K562 (cell line): ENCODE measurements at regions not wholly inside any gene's neighbourhood (a gene's known extent, or its start where the extent isn't known, plus 50 kb on each side); places are given as distances from the start of the nearest gene placed in this dataset.

Experiments
- ATAC-seq: fragments of 200-7000 bp; cut with Tn5 transposase; 3 replicates; pipeline ENCODE4 v1.9.1; 2020; ENCODE audit warnings: moderate library complexity
- BruUV-seq: library from RNA; stranded (reverse); fragments of 400-500 nt; replicated peaks from 2 replicates; lab custom pipeline; 2021; lab: Mats Ljungman, UMichigan
- CTCF ChIA-PET: fragments of 300-600 bp; formaldehyde crosslinking; extraction: SDS; loops from one replicate; lab custom pipeline; 2021; ENCODE audit warnings: low intra/inter-chr PET ratio; lab: Yijun Ruan, JAX
- POLR2A ChIA-PET: fragments of 300-600, 350-650 bp; sonication (Branson Sonifier 250); formaldehyde crosslinking; extraction: SDS; loops from one replicate; lab custom pipeline; 2021; ENCODE audit warnings: antibody characterized with exemption, inconsistent platforms; lab: Yijun Ruan, JAX
- DNase-seq, 4 experiments: peaks; one replicate each; pipeline versions ENCODE4 v3.0.0 to v3.0.0-alpha.2; 2011 to 2018; ENCODE audit warnings: low spot score in 3 of 4, mixed read lengths in 3 of 4; ENCODE audit errors: extremely low read depth in 1 of 4
- FAIRE-seq: peaks from 2 replicates; lab custom pipeline; 2011; peaks lifted over from hg19 to GRCh38; lab: Jason Lieb, UNC
- H2AFZ ChIP-seq: 2 replicates; pipeline ENCODE4 v1.6.0; 2011; ENCODE audit warnings: low read depth, low read length, control low read depth, inconsistent platforms
- H3K27ac ChIP-seq: fragments of 200-600 bp; 3 replicates; pipeline ENCODE4 v1.8.0; 2011; ENCODE audit warnings: low read depth, mild to moderate bottlenecking, control low read depth, inconsistent platforms, low read length, moderate library complexity, mixed read lengths; ENCODE audit errors: extremely low read depth
- H3K27me3 ChIP-seq, 2 experiments: fragments of 300-600 bp in 1 of 2; 2 replicates in 1 of 2; 3 replicates in 1 of 2; pipeline versions ENCODE4 v1.6.0 to v1.8.0; 2011; ENCODE audit warnings: inconsistent platforms in 2 of 2, low read length in 2 of 2, mild to moderate bottlenecking in 1 of 2, mixed read lengths in 1 of 2, moderate library complexity in 1 of 2; ENCODE audit not compliant: control insufficient read depth in 2 of 2, insufficient read depth in 2 of 2
- H3K36me3 ChIP-seq: fragments of 300-600 bp; 3 replicates; pipeline ENCODE4 v1.8.0; 2011; ENCODE audit warnings: mild to moderate bottlenecking, low read length, inconsistent platforms; ENCODE audit not compliant: control insufficient read depth, insufficient read depth
- H3K4me1 ChIP-seq, 2 experiments: fragments of 200-600 bp in 1 of 2; replicated peaks in 1 of 2; 2 replicates in 1 of 2; 3 replicates in 1 of 2; pipeline versions ENCODE4 v1.5.1 to v1.8.0; 2011; ENCODE audit warnings: inconsistent platforms in 2 of 2, low read length in 2 of 2, mild to moderate bottlenecking in 1 of 2, mixed read lengths in 1 of 2, moderate library complexity in 1 of 2; ENCODE audit not compliant: control insufficient read depth in 2 of 2, insufficient read depth in 2 of 2
- H3K4me2 ChIP-seq: 2 replicates; pipeline ENCODE4 v1.6.1; 2011; ENCODE audit warnings: low read length, control low read depth, inconsistent platforms, mixed read lengths; ENCODE audit not compliant: insufficient read depth
- H3K4me3 ChIP-seq: fragments of 200-600 bp; sonication (generic), shearing (Covaris generic); 2 replicates; pipeline ENCODE4 v1.5.1; 2016; ENCODE audit warnings: control low read depth, inconsistent platforms
- H3K79me2 ChIP-seq: fragments of 200-600 bp; 3 replicates; pipeline ENCODE4 v1.8.0; 2011; ENCODE audit warnings: low read length, inconsistent platforms; ENCODE audit not compliant: control insufficient read depth, insufficient read depth
- H3K9ac ChIP-seq, 2 experiments: 2 replicates each; pipeline versions ENCODE4 v1.6.0 to v1.6.1; 2011; ENCODE audit warnings: low read depth in 2 of 2, low read length in 2 of 2, control low read depth in 1 of 2, inconsistent platforms in 1 of 2, mild to moderate bottlenecking in 1 of 2, mixed read lengths in 1 of 2; ENCODE audit not compliant: insufficient read depth in 1 of 2
- H3K9me1 ChIP-seq: one replicate; pipeline ENCODE4 v1.6.0; 2011; ENCODE audit warnings: inconsistent platforms, mild to moderate bottlenecking, low read length, moderate library complexity; ENCODE audit not compliant: control insufficient read depth, insufficient read depth
- H3K9me3 ChIP-seq: replicated peaks from 2 replicates; pipeline ENCODE4 v1.5.1; 2011; ENCODE audit warnings: low read depth, low read length, inconsistent platforms; ENCODE audit not compliant: control insufficient read depth, insufficient read depth
- H4K20me1 ChIP-seq: replicated peaks from 2 replicates; pipeline ENCODE4 v1.6.1; 2011; ENCODE audit warnings: low read length, inconsistent platforms, mixed read lengths; ENCODE audit not compliant: control insufficient read depth, insufficient read depth
- CBX8 ChIP-seq: fragments of 200-600 bp; sonication (generic); IDR thresholded peaks from 2 replicates; pipeline ENCODE4 v1.6.1; 2012; ENCODE audit warnings: borderline replicate concordance, mixed run types, low read depth, mild to moderate bottlenecking, moderate library complexity, mixed read lengths, low read length, control low read depth, inconsistent platforms; ENCODE audit not compliant: poor library complexity, severe bottlenecking; ENCODE audit errors: extremely low read depth
- CREB5 ChIP-seq: fragments of 250-450 bp; sonication (Bioruptor Pico); IDR thresholded peaks from 2 replicates; pipeline ENCODE4 v1.5.0; 2020; ENCODE audit warnings: mild to moderate bottlenecking
- DEAF1 ChIP-seq: fragments of 450-650 bp; formaldehyde crosslinking; IDR thresholded peaks from 2 replicates; pipeline ENCODE4 v1.4.0; 2020; ENCODE audit warnings: mild to moderate bottlenecking, moderate library complexity
- E2F6 ChIP-seq, 2 experiments: IDR thresholded peaks; 2 replicates each; pipeline ENCODE4 v1.6.1; 2011; ENCODE audit warnings: borderline replicate concordance in 1 of 2, control low read depth in 1 of 2, low read depth in 1 of 2, low read length in 1 of 2, mild to moderate bottlenecking in 1 of 2, mixed read lengths in 1 of 2, moderate library complexity in 1 of 2; ENCODE audit not compliant: insufficient read depth in 1 of 2, insufficient read length in 1 of 2, poor library complexity in 1 of 2, severe bottlenecking in 1 of 2; ENCODE audit errors: extremely low read depth in 1 of 2
- HNRNPH1 ChIP-seq: fragments of 200-400 bp; formaldehyde crosslinking; optimal IDR thresholded peaks from 2 replicates; pipeline ENCODE3; 2017; ENCODE audit warnings: low read depth, mild to moderate bottlenecking, low read length, moderate library complexity
- KAT7 ChIP-seq: sonication (generic); formaldehyde crosslinking; IDR thresholded peaks from 2 replicates; pipeline ENCODE4 v1.8.0; 2022; ENCODE audit warnings: missing genetic modification reagents, mild to moderate bottlenecking, borderline replicate concordance
- L3MBTL2 ChIP-seq: fragments of 450-650 bp; IDR thresholded peaks from 2 replicates; pipeline ENCODE4 v1.6.1; 2016; ENCODE audit warnings: mild to moderate bottlenecking, moderate library complexity
- NCOA1 ChIP-seq: fragments of 450-650 bp; IDR thresholded peaks from 2 replicates; pipeline ENCODE4 v1.6.1; 2016; ENCODE audit warnings: low read depth
- SMC3 ChIP-seq: conservative IDR thresholded peaks from 2 replicates; pipeline ENCODE4 v1.6.1; 2011; ENCODE audit warnings: low read depth, low read length, improper control_type of control experiment; ENCODE audit not compliant: insufficient read depth
- TEAD1 ChIP-seq, 2 experiments: fragments of 450-650 bp in 1 of 2; sonication (generic) in 1 of 2; formaldehyde crosslinking; IDR thresholded peaks; 2 replicates each; pipeline versions ENCODE4 v1.4.0 to v1.8.0; 2020 to 2022; ENCODE audit warnings: mild to moderate bottlenecking in 2 of 2, missing genetic modification reagents in 1 of 2
- XRCC3 ChIP-seq: fragments of 450-650 bp; IDR thresholded peaks from 2 replicates; pipeline ENCODE4 v1.6.1; 2017; ENCODE audit warnings: mild to moderate bottlenecking, moderate library complexity
- ZEB2 ChIP-seq: fragments of 450-650 bp; IDR thresholded peaks from 2 replicates; pipeline ENCODE4 v1.6.1; 2016
- ZNF311 ChIP-seq: fragments of 250-450 bp; sonication (Bioruptor Pico); IDR thresholded peaks from 2 replicates; pipeline ENCODE4 v1.4.0; 2020; ENCODE audit warnings: mild to moderate bottlenecking, moderate library complexity
- ZNF316 ChIP-seq: fragments of 450-650 bp; IDR thresholded peaks from 2 replicates; pipeline ENCODE4 v1.6.1; 2016
- ZNF699 ChIP-seq: fragments of 250-450 bp; sonication (Bioruptor Pico); IDR thresholded peaks from 2 replicates; pipeline ENCODE4 v1.8.0; 2021; ENCODE audit warnings: mild to moderate bottlenecking, moderate library complexity; ENCODE audit not compliant: insufficient replicate concordance
- ZNF830 ChIP-seq: fragments of 250-450 bp; sonication (Bioruptor Pico); IDR thresholded peaks from 2 replicates; pipeline ENCODE4 v1.5.0; 2021; ENCODE audit warnings: mild to moderate bottlenecking
- WGBS: fragments of 100-300 bp; shearing (Covaris generic); methylation state at CpG from one replicate; pipeline ENCODE4 v1.1.6; 2016; ENCODE audit warnings: low coverage, mixed read lengths; ENCODE audit not compliant: insufficient coverage; ENCODE audit errors: missing lambda C conversion rate; 5-methylcytosine and 5-hydroxymethylcytosine counted together
- in situ Hi-C: fragments of 300-500 bp; cut with MboI; formaldehyde crosslinking; loops from 4 replicates; pipeline ENCODE4 v1.15.0; 2018; ENCODE audit warnings: inconsistent platforms, mixed read lengths
- intact Hi-C: fragments of 100-400 bp; cut with micrococcal nuclease; formaldehyde crosslinking; loops from 2 replicates; pipeline ENCODE4 v1.14.2; 2022

GRCh38 chr3:68062926-68063325 is 408.5 kb upstream of the SUCLG2 start:
- DNase-seq (no peak), ATAC-seq (no peak), FAIRE-seq (no peak)
- Histone ChIP-seq H3K27me3 (no peaks in the 10 kb centered on the region), H3K79me2 (no peaks in the 10 kb centered on the region), H3K4me3 (no peak overlapping the region), H3K9me1 (no peaks in the 10 kb centered on the region), H3K9ac (no peak overlapping the region), H3K4me1 (no peaks in the 10 kb centered on the region), H3K27ac (no peak overlapping the region), H3K36me3 (no peaks in the 10 kb centered on the region), H4K20me1 (no peaks in the 10 kb centered on the region), H3K4me2 (no peak overlapping the region), H2AFZ (no peak overlapping the region), H3K9me3 (no peaks in the 10 kb centered on the region)
- BruUV-seq = no TSS peak
- TF ChIP-seq DEAF1 (CRISPR knock-in tag) (no peak), L3MBTL2 (no peak), ZNF311 (CRISPR knock-in tag) (no peak), XRCC3 (no peak), ZNF316 (no peak), HNRNPH1 (no peak), KAT7 (CRISPR knock-in tag) (no peak), SMC3 (no peak), TEAD1 (CRISPR knock-in tag; IDR thresholded peaks at IDR 0.05) (no peak), ZNF830 (CRISPR knock-in tag) (no peak), ZEB2 (no peak), NCOA1 (no peak), CBX8 (no peak), CREB5 (CRISPR knock-in tag) (no peak), E2F6 (IDR thresholded peaks at IDR 0.05; ENCODE audit: borderline replicate concordance in 1 of 2, extremely low read depth in 1 of 2, insufficient read depth in 1 of 2, insufficient read length in 1 of 2, low read depth in 1 of 2, low read length in 1 of 2, poor library complexity in 1 of 2, severe bottlenecking in 1 of 2) (no peak), ZNF699 (no peak)
- CTCF ChIA-PET = no interaction called here
- in situ Hi-C loops = no loop called here
- intact Hi-C loops = no loop called here
- WGBS = 5% methylated on average over 4 of the region's 5 CpGs
- POLR2A ChIA-PET = no interaction called here
